HFF-Myc (cell line): ENCODE measurements at regions not wholly inside any gene's neighbourhood (a gene's known extent, or its start where the extent isn't known, plus 50 kb on each side); places are given as distances from the start of the nearest gene placed in this dataset.

Source experiments
- DNase-seq: peaks from one replicate; pipeline ENCODE4 v3.0.0-alpha.2; 2011; ENCODE audit warnings: low read depth; ENCODE audit errors: extremely low read depth
- H3K4me3 ChIP-seq: replicated peaks from 2 replicates; pipeline ENCODE4 v1.5.1; 2011; ENCODE audit warnings: low read depth, mild to moderate bottlenecking, control low read depth, low read length
- CTCF ChIP-seq: IDR thresholded peaks from 2 replicates; pipeline ENCODE4 v1.5.1; 2012; ENCODE audit warnings: mild to moderate bottlenecking, low read depth, low read length, control low read depth; ENCODE audit errors: missing control alignments

- DNase-seq, result no peak
- no peak overlapping the region for H3K4me3 ChIP-seq
- no peak for TF ChIP-seq CTCF
These were observed 106.0 kb upstream of the CSNK1A1L start for GRCh38 chr13:37211487-37211886.

- TF ChIP-seq CTCF, result no peak
- no peak for DNase-seq
These were observed 104.4 kb upstream of the CSNK1A1L start for GRCh38 chr13:37209621-37210580.

GRCh38 chr13:37207691-37208451 is 102.4 kb upstream of the CSNK1A1L start:
- no peak overlapping the region for H3K4me3 ChIP-seq
- no peak for DNase-seq
- no peak for TF ChIP-seq CTCF

More at GRCh38 chr13:37209621-37210580, 104.4 kb upstream of the CSNK1A1L start:
- no peak overlapping the region for H3K4me3 ChIP-seq

- TF ChIP-seq CTCF, result no peak
- H3K4me3 ChIP-seq, result no peak overlapping the region
- no peak for DNase-seq
These were observed 96.8 kb upstream of the CSNK1A1L start for GRCh38 chr13:37202264-37202663.

GRCh38 chr13:37201081-37201480 is 95.6 kb upstream of the CSNK1A1L start:
- H3K4me3 ChIP-seq, result no peak overlapping the region
- no peak for DNase-seq
- no peak for TF ChIP-seq CTCF

- no peak overlapping the region for H3K4me3 ChIP-seq
- DNase-seq, result no peak
- TF ChIP-seq CTCF, result no peak
These were observed 93.2 kb upstream of the CSNK1A1L start for GRCh38 chr13:37198629-37199028.
